HG02642 (cell line): ENCODE measurements at regions not wholly inside any gene's neighbourhood (a gene's known extent, or its start where the extent isn't known, plus 50 kb on each side); places are given as distances from the start of the nearest gene placed in this dataset.

Source experiments
- ATAC-seq: cut with Tn5 transposase; IDR thresholded peaks from one replicate; pipeline ENCODE4 v1.9.1; 2021; ENCODE audit warnings: mild to moderate bottlenecking; ENCODE audit not compliant: unreplicated experiment, poor library complexity

- no peak for ATAC-seq
Observed at GRCh38 chr2:14513903-14514302, 118.6 kb upstream of the LRATD1 start.

DNA sequence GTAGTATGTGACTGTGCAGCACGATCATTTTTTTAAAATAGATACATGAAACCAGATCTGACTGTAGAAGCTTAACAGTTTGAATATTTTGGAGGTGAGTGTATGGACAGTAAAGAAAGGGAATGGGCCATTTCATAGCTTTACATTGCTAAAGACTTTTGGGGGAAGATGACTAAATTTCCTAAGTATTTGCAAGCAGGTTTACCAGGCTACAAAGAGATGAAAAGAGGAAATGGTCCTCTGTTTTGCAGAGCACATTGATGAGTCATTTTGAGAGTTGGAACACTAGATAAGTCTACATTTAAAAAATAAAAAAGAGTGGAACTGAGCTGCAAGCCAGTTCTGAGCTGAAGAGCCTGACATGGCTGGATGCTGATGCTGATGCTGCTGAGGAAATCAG is 115.7 kb upstream of the LRATD1 start:
- no peak for ATAC-seq

- no peak for ATAC-seq
Observed at GRCh38 chr2:14517731-14518130, 114.8 kb upstream of the LRATD1 start.

- ATAC-seq, result no peak
Observed at GRCh38 chr2:14520385-14520945, 112.1 kb upstream of the LRATD1 start.

DNA sequence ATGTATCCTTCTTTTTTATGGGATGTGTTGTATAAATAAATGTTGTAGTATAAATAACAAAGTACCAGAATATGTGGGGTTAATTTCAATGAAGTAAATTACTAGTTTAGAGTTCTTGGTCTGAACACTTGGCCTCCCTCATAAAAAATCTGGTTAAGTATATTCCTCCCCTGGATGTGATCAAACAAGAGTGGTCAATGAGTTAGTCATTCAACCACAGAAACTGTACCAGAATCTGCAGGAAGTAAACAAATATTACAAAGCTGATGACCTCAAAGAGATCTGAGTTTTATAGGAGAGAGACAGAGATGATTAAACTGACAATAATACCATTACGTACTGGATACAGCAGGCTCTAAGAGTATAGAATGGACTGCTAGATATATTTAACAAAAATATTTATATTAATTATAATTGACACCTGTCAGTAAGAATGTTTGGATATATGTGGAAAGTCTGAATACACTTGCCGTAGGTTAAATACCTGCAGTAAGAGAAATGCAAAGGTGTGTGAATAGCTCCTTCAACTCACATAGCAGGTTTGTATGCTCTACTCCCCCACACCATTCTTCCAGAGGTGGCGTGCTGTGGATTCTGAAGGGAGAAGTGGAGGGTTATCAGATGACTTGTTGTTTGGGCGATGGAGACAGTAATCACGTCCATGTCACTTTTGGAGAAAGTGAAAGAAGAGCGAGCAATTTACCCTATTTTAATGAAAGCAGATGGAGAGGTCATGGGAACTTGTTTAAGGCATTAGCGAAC is 108.3 kb upstream of the LRATD1 start:
- no peak for ATAC-seq

GRCh38 chr2:14524803-14525080 is 107.8 kb upstream of the LRATD1 start:
- no peak for ATAC-seq

DNA sequence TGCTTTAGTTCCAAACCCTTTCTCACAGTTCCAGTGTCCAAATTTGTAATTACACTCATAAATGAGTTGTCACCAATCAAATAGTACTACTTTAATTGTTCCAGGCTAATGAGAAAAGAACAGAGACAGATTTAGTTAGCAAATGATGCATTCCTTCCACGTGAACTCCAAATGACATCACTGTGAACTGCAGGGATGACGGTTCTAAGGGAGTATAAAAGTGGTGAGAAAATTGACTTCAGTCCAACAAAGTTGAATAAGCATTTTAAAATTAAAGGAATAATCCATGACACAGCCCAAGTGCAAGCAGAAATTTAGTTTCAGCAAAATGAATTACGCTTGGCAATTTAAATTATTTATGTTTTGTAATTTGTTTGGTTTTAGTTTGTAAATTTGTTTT is 102.0 kb upstream of the LRATD1 start:
- ATAC-seq, result no peak

DNA sequence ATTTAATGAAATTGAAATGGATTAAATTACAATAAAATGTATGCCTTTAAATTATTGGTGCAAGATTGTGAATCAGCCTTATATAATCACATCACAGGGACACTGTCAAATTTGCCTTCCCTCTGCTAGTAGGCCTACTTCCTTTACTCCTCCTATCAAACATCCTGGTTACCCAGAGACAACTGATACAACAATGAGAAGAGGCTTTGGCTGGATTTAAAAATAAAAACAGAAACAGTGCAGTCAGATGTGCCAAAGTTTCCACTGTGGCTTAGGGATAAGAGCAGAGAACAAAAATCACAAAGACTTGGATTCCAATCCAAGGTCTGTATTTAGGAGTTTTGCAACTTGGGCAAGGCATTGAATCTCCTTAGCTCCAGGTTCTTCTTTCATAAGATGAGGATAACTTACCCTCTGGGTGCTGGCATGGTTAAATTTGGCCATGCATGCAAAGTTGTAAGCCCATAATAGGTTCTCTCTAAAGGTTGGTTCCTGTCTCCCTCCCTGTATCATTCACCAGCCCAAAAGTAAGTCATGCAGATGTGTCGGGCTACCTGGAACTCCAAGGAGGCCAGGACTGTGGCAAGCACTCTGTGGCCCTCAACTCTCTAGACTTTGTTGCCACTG is 99.3 kb upstream of the LRATD1 start:
- no peak for ATAC-seq

DNA sequence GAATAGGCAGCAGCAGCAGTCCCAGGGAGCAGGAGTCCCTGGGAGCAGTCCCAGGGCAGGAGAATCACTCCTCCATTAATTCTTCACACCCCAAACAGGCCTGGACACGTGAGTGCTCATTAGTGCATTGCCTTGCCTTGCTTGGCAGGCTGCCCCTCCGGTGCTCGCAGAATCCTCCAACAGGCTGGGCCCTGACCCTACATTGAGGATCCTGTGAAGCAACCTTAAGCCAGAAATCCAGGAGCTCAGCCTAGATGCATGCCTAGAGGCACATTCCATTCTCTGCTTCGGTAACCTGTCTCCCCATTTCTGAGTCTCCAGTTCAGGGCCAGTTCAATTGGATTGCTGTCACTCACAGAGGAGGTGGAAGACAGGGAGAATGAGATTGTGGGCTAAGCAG is 97.4 kb upstream of the LRATD1 start:
- no peak for ATAC-seq

DNA sequence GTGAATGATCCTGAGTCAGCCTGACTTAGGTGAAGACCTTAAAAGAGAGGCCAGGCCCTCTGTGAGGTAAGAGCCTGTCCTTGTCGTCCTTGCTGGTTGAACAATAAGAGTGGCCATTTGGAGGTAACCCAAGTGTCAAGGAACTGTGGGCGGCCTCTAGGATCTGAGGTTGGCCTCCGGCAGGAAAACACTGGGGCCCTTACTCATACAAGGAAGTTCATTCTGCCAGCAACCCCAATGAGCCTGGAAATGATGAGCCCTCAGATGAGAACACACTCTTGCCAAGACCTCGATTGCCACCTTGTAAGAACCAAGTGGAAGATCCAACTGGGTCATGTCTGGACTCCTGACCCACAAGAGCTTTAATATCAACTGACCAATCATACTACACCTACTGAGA is 95.5 kb upstream of the LRATD1 start:
- ATAC-seq, result no peak

DNA sequence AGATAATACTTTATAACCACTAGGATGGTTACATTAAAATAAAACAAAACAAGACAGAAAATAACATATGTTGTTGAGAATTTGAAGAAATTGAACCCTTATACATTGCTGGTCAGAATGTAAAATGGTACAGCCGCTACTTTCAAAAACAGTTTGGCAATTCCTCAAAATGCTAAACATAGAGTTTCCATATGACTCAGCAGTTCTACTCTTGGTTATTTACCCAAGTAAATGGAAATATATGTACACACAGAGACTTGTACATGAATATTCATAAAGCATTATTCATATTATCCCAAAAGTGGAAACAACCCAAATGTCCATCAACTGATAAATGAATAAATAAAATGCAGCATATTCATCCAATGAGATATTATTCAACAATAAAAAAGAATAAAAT is 92.5 kb upstream of the LRATD1 start:
- no peak for ATAC-seq

DNA sequence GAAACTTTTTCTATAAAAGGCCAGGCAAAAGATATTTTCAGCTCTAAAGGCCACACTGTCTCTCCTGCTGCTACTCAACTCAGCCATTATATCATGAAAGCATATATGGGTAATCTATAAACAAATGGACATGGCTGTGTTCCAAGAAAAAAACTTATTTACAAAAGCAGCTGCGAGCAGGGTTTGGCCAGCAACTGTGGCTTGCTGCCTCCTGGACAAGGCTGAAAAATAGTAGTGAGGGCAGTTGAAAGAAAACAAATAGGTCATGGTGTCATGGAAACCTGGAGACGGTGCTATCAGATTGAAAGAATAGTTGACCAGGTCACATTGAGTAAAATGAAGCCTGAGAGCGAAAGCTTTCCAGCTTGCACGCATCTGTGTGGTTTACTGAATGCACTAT is 89.2 kb upstream of the LRATD1 start:
- ATAC-seq, result no peak

- ATAC-seq, result no peak
Observed at GRCh38 chr2:14544247-14544646, 88.3 kb upstream of the LRATD1 start.

DNA sequence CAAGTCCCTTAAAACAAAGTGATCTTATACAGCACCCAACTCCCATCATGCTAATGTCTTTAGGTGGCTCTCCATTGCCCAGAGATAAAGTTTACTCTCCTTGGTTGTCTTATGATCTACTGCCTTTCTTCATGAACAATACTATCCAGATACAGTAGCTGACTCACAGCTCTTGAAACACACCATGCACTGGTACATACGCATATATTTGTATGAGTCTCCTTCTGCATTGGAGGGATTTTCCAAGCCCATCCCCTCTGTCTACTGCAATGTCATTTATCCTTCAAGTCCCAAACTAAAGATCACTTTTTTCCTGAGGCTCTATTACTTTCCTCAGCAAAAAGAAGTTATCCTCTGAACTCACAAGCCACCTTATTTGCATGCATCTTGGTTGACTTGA is 84.7 kb upstream of the LRATD1 start:
- no peak for ATAC-seq

DNA sequence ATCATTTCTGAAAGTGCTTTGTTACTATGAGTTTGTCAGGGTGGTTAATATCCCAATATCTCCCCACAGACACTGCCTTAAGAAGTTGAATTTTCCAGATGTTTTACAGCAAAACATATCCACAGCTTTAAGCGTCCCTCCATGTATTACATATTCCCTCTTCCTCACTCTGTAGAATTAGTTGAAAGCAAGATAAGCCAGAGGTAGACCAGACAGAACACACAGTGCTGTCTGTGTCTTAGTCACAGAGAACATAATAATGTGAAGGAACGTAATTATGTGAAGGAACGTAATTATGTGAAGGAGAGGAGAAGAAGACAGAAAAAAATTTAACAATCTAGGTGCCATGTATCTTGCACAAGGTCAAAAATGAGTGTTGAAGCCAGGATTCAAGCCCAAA is 81.9 kb upstream of the LRATD1 start:
- no peak for ATAC-seq

GRCh38 chr2:14551069-14551468 is 81.4 kb upstream of the LRATD1 start:
- ATAC-seq, result no peak

DNA sequence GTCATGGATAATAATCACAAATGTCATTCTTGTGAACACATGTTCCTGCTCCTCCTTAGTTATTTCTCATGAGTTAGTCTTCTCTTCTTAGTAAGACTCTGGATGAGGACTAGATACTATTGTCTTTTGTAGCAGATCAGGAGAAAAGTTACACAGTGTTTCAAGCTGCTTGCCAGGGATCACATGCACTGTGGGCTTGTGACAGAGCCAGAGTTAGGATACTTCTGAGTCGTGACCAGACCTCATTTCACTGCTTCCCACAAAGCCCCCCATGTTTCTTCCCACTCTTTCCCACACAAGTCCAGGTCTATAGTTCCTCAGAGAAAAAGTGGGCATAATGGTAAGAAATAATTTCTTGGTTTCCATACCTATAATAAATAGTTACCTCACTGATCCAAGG is 80.2 kb upstream of the LRATD1 start:
- ATAC-seq, result no peak

DNA sequence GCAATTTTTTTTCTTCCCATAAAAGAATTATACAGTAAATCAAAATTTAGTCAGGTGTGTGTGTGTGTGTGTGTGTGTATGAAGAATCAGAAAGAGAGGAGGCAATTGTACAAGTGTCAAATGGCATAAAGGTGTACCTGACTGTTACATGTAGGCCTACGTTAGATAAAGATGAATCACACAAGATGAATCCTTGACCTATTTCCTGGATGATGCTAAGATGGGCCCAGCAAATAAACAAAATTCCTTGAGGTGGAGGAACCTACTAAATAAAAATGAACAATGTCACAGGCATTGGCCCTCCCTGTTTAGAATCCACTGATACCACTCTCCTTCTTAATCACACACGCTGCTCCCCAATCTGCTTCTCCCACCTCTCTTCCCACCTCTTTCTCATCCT is 79.7 kb upstream of the LRATD1 start:
- ATAC-seq, result no peak

DNA sequence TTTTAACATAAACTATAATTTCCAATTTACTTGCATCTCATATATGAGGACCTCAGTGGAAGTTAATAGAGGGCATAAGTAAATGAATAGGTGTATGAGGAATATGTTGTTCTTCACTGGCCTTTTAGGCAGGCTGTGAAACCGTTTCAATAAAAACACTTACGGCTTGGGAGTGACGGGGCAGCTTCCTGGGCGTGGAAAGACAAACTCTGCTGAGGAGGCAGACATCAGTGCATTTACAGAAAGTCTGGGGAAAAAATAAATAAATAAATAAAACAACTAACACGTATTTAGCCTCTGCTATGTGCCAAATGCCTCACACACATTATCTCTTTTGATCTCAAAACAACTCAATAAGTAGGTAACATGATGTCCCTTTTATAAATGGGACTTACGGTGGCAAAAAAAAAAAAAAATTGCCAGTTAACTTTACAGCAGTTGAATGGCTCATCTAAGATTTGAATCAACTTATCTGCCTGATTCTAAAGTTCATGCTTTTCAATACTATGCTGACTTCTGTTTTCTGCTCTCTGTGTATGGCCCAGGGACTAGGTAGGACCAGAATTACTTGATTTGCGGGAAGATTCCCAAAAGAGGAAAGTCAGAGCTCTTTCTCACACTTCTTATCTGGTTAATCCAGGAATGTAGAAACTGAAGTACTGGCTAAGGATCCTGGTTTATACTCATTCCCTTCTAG is 77.5 kb upstream of the LRATD1 start:
- no peak for ATAC-seq

- no peak for ATAC-seq
Observed at GRCh38 chr2:14557111-14557510, 75.4 kb upstream of the LRATD1 start.

DNA sequence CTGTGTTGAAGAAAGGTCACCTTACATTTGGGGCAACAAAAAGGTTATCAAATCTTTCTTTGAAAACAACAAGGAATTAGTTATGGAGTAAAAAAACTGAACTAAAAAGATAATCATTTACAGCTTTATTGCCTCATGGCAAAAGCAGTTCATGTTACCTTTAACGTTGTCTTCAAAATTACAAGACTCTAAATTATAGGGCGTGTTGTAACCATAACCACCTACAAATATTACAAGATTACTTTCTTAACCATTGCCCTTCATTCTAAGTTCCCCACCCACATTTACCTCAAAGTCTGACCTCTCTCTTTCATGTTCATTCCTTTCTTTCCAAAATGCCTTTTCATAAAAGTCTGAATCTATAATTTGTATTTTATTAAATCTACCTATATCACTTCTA is 74.6 kb upstream of the LRATD1 start:
- no peak for ATAC-seq
